H9 (cell line): ENCODE measurements at regions not wholly inside any gene's neighbourhood (a gene's known extent, or its start where the extent isn't known, plus 50 kb on each side); places are given as distances from the start of the nearest gene placed in this dataset.

Experiments
- DNase-seq: peaks from one replicate; pipeline ENCODE4 v3.0.0-alpha.2; 2017
- H2AFZ ChIP-seq: one replicate; pipeline ENCODE4 v1.6.1; 2013; ENCODE audit warnings: mild to moderate bottlenecking, low read length, control low read depth, moderate library complexity
- H2AK5ac ChIP-seq: 2 replicates; pipeline ENCODE4 v1.6.1; 2013; ENCODE audit warnings: low read length, control low read depth, mixed read lengths; ENCODE audit not compliant: insufficient read length
- H2BK120ac ChIP-seq: one replicate; pipeline ENCODE4 v1.6.1; 2013; ENCODE audit warnings: low read depth, mild to moderate bottlenecking, low read length, control low read depth, inconsistent platforms; ENCODE audit not compliant: poor library complexity, severe bottlenecking
- H2BK12ac ChIP-seq: 2 replicates; pipeline ENCODE4 v1.6.1; 2013; ENCODE audit warnings: low read length, control low read depth, mixed read lengths, low read depth; ENCODE audit not compliant: insufficient read length
- H2BK15ac ChIP-seq: 2 replicates; pipeline ENCODE4 v1.6.1; 2013; ENCODE audit warnings: low read depth, low read length, control low read depth
- H2BK20ac ChIP-seq: one replicate; pipeline ENCODE4 v1.6.1; 2013; ENCODE audit warnings: low read depth, mild to moderate bottlenecking, low read length, control low read depth, inconsistent platforms; ENCODE audit not compliant: poor library complexity, severe bottlenecking
- H2BK5ac ChIP-seq: 2 replicates; pipeline ENCODE4 v1.6.1; 2013; ENCODE audit warnings: low read length, control low read depth, mixed read lengths; ENCODE audit not compliant: insufficient read length
- H3K14ac ChIP-seq: 2 replicates; pipeline ENCODE4 v1.6.1; 2013; ENCODE audit warnings: low read length, control low read depth; ENCODE audit not compliant: insufficient read depth
- H3K18ac ChIP-seq: 2 replicates; pipeline ENCODE4 v1.6.1; 2013; ENCODE audit warnings: low read depth, mild to moderate bottlenecking, mixed read lengths, low read length, control low read depth; ENCODE audit not compliant: insufficient read length
- H3K23ac ChIP-seq: 2 replicates; pipeline ENCODE4 v1.6.1; 2013; ENCODE audit warnings: low read length, control low read depth, mixed read lengths, low read depth; ENCODE audit not compliant: insufficient read length
- H3K23me2 ChIP-seq: 2 replicates; pipeline ENCODE4 v1.6.1; 2013; ENCODE audit warnings: low read depth, mild to moderate bottlenecking, mixed read lengths, low read length, control low read depth; ENCODE audit not compliant: insufficient read length, poor library complexity, severe bottlenecking
- H3K27ac ChIP-seq: 2 replicates; pipeline ENCODE4 v1.5.1; 2013; ENCODE audit warnings: low read length, control low read depth, mixed read lengths, low read depth; ENCODE audit not compliant: insufficient read length
- H3K27me3 ChIP-seq: 2 replicates; pipeline ENCODE4 v1.6.1; 2013; ENCODE audit warnings: low read length, control low read depth, inconsistent platforms; ENCODE audit not compliant: insufficient read depth
- H3K4ac ChIP-seq: 2 replicates; pipeline ENCODE4 v1.6.1; 2013; ENCODE audit warnings: low read depth, mild to moderate bottlenecking, control low read depth, inconsistent platforms, low read length, moderate library complexity
- H3K4me1 ChIP-seq: 2 replicates; pipeline ENCODE4 v1.6.1; 2013; ENCODE audit warnings: low read length, control low read depth, inconsistent platforms; ENCODE audit not compliant: insufficient read depth
- H3K4me2 ChIP-seq: 2 replicates; pipeline ENCODE4 v1.6.1; 2013; ENCODE audit warnings: low read length, control low read depth, mixed read lengths; ENCODE audit not compliant: insufficient read length, insufficient read depth
- H3K56ac ChIP-seq: 2 replicates; pipeline ENCODE4 v1.6.1; 2013; ENCODE audit warnings: low read depth, mild to moderate bottlenecking, mixed read lengths, low read length, control low read depth; ENCODE audit not compliant: insufficient read length
- H3K79me1 ChIP-seq: 2 replicates; pipeline ENCODE4 v1.6.1; 2013; ENCODE audit warnings: low read depth, mild to moderate bottlenecking, moderate library complexity, low read length, control low read depth, inconsistent platforms; ENCODE audit not compliant: insufficient read depth, poor library complexity, severe bottlenecking
- H3K79me2 ChIP-seq: 2 replicates; pipeline ENCODE4 v1.6.1; 2013; ENCODE audit warnings: low read length, control low read depth, inconsistent platforms; ENCODE audit not compliant: insufficient read depth
- H3K9ac ChIP-seq: 2 replicates; pipeline ENCODE4 v1.6.1; 2013; ENCODE audit warnings: low read length, control low read depth, mixed read lengths; ENCODE audit not compliant: insufficient read length; ENCODE audit errors: extremely low read depth
- H3K9me3 ChIP-seq: one replicate; pipeline ENCODE4 v1.6.1; 2013; ENCODE audit warnings: low read depth, low read length, inconsistent platforms; ENCODE audit not compliant: control insufficient read depth
- H3T11ph ChIP-seq: one replicate; pipeline ENCODE4 v1.6.1; 2013; ENCODE audit warnings: mild to moderate bottlenecking, low read length, control low read depth, inconsistent platforms
- H4K20me1 ChIP-seq: one replicate; pipeline ENCODE4 v1.6.1; 2013; ENCODE audit not compliant: control insufficient read depth, insufficient read length, insufficient read depth
- H4K5ac ChIP-seq: 2 replicates; pipeline ENCODE4 v1.6.1; 2013; ENCODE audit warnings: low read depth, mild to moderate bottlenecking, mixed read lengths, low read length, control low read depth; ENCODE audit not compliant: insufficient read length
- H4K8ac ChIP-seq: replicated peaks from 2 replicates; pipeline ENCODE4 v1.6.1; 2013; ENCODE audit warnings: low read length, control low read depth, mixed read lengths, low read depth; ENCODE audit not compliant: insufficient read length
- H4K91ac ChIP-seq: 2 replicates; pipeline ENCODE4 v1.6.1; 2013; ENCODE audit warnings: low read depth, mild to moderate bottlenecking, moderate library complexity, mixed read lengths, low read length, control low read depth; ENCODE audit not compliant: insufficient read length
- H3K27ac Mint-ChIP-seq, 3 experiments: 2 replicates in 2 of 3; 3 replicates in 1 of 3; pipeline ENCODE4 v1.8.0; 2020 to 2021; ENCODE audit warnings: mixed read lengths in 3 of 3, mild to moderate bottlenecking in 1 of 3, moderate library complexity in 1 of 3
- H3K27me3 Mint-ChIP-seq: 2 replicates; pipeline ENCODE4 v1.8.0; 2021; ENCODE audit warnings: low read depth, mild to moderate bottlenecking, moderate library complexity, mixed read lengths
- H3K36me3 Mint-ChIP-seq, 3 experiments: 2 replicates in 2 of 3; 3 replicates in 1 of 3; pipeline ENCODE4 v1.8.0; 2020 to 2021; ENCODE audit warnings: low read depth in 3 of 3, mixed read lengths in 3 of 3; ENCODE audit not compliant: insufficient read depth in 1 of 3
- H3K4me1 Mint-ChIP-seq, 2 experiments: 2 replicates each; pipeline ENCODE4 v1.8.0; 2020; ENCODE audit warnings: mixed read lengths in 2 of 2
- H3K4me3 Mint-ChIP-seq, 2 experiments: 2 replicates in 1 of 2; 3 replicates in 1 of 2; pipeline ENCODE4 v1.8.0; 2020 to 2021; ENCODE audit warnings: mild to moderate bottlenecking in 2 of 2, mixed read lengths in 2 of 2, moderate library complexity in 1 of 2
- H3K9me3 Mint-ChIP-seq, 2 experiments: 2 replicates in 1 of 2; 3 replicates in 1 of 2; pipeline ENCODE4 v1.8.0; 2020; ENCODE audit warnings: mild to moderate bottlenecking in 2 of 2, mixed read lengths in 2 of 2, moderate library complexity in 1 of 2
- WGBS: extraction: QIAGEN DNeasy Blood & Tissue Kit; methylation state at CpG from one replicate; pipeline ENCODE4 v1.1.7; 2013; ENCODE audit warnings: missing lambda C conversion rate, low lambda C conversion rate, mixed read lengths; ENCODE audit not compliant: insufficient read length; ENCODE audit errors: extremely low coverage; 5-methylcytosine and 5-hydroxymethylcytosine counted together
- TF ChIP-seq, protein P1 (sequence below): fragments of 200-600 bp; sonication (generic); conservative IDR thresholded peaks from 3 replicates; pipeline ENCODE4 v1.8.0; 2021; ENCODE audit warnings: antibody characterized with exemption, mild to moderate bottlenecking

DNA sequence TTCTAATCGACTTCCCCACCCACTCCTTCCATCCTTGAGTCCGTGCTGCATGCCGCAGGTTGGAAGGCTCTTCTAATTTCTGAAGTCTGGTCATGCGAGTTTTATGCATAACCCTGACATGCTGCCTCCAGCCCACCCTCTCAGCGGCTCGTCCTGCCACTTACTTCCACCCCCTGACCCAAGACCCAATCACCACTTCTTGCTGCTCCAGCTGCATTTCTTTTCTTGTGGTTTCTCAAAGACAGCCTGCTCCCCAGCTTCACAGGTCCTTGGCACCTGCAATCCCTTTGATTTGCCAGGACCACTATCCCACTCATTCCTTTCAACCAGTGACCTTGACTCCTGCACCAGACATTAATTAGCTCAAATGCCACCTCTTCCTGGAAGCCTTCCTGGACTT is 486.7 kb downstream of the VRK1 start:
- no peaks in the 10 kb centered on the region for H3K23me2 ChIP-seq
- no peaks in the 10 kb centered on the region; the same call in 1 of the 2 replicates for H3K27me3 ChIP-seq
- H3K18ac ChIP-seq: no peak overlapping the region
- H3K27ac Mint-ChIP-seq: 0 out of 7 replicates have a peak overlapping the region, but pooled peaks of 1 of the 3 experiments have one; percentile 19
- no peak overlapping the region for H4K5ac ChIP-seq
- no peak overlapping the region for H2BK5ac ChIP-seq
- H2AFZ ChIP-seq: no peak overlapping the region
- no peak overlapping the region for H3T11ph ChIP-seq
- no peaks in the 10 kb centered on the region; a peak in 1 of 7 replicates for H3K36me3 Mint-ChIP-seq
- no peak overlapping the region for H2BK120ac ChIP-seq
- H3K27me3 Mint-ChIP-seq: peaks cover 12% of the 10 kb centered on the region; the same call in 1 of the 2 replicates
- H4K91ac ChIP-seq: no peak overlapping the region
- no peak overlapping the region for H2AK5ac ChIP-seq
- 0 out of 2 replicates have a peak, but pooled peaks cover 4% of the 10 kb centered on the region for H3K4me1 ChIP-seq
- no peak overlapping the region for H3K4ac ChIP-seq
- no peaks in the 10 kb centered on the region for H3K79me1 ChIP-seq
- H4K20me1 ChIP-seq: no peaks in the 10 kb centered on the region
- H3K4me1 Mint-ChIP-seq: peaks cover 14 to 25% of the 10 kb centered on the region in 2 experiments
- H3K4me2 ChIP-seq: no peak overlapping the region
- H2BK20ac ChIP-seq: no peak overlapping the region
- no peaks in the 10 kb centered on the region for H3K9me3 ChIP-seq
- H3K9me3 Mint-ChIP-seq: no peaks in the 10 kb centered on the region; a peak in 1 of 5 replicates
- no peak overlapping the region for H3K56ac ChIP-seq
- H3K4me3 Mint-ChIP-seq: no peak overlapping the region
- no peak overlapping the region for H3K23ac ChIP-seq
- no peak overlapping the region for H3K9ac ChIP-seq
- no peak overlapping the region; the same call in 1 of the 2 replicates for H3K14ac ChIP-seq
- no peak overlapping the region for H2BK12ac ChIP-seq
- H2BK15ac ChIP-seq: no peak overlapping the region
- no peak overlapping the region for H4K8ac ChIP-seq
- no peak overlapping the region for H3K27ac ChIP-seq
- H3K79me2 ChIP-seq: no peaks in the 10 kb centered on the region
- no peak for DNase-seq
- TF ChIP-seq, protein P1, sequence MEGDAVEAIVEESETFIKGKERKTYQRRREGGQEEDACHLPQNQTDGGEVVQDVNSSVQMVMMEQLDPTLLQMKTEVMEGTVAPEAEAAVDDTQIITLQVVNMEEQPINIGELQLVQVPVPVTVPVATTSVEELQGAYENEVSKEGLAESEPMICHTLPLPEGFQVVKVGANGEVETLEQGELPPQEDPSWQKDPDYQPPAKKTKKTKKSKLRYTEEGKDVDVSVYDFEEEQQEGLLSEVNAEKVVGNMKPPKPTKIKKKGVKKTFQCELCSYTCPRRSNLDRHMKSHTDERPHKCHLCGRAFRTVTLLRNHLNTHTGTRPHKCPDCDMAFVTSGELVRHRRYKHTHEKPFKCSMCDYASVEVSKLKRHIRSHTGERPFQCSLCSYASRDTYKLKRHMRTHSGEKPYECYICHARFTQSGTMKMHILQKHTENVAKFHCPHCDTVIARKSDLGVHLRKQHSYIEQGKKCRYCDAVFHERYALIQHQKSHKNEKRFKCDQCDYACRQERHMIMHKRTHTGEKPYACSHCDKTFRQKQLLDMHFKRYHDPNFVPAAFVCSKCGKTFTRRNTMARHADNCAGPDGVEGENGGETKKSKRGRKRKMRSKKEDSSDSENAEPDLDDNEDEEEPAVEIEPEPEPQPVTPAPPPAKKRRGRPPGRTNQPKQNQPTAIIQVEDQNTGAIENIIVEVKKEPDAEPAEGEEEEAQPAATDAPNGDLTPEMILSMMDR: no peak
- WGBS: no CpG with 5 or more reads among the region's 6 CpGs
